ENCODE measurements at regions not wholly inside any gene's neighbourhood (a gene's known extent, or its start where the extent isn't known, plus 50 kb on each side); places are given as distances from the start of the nearest gene placed in this dataset.

DNA sequence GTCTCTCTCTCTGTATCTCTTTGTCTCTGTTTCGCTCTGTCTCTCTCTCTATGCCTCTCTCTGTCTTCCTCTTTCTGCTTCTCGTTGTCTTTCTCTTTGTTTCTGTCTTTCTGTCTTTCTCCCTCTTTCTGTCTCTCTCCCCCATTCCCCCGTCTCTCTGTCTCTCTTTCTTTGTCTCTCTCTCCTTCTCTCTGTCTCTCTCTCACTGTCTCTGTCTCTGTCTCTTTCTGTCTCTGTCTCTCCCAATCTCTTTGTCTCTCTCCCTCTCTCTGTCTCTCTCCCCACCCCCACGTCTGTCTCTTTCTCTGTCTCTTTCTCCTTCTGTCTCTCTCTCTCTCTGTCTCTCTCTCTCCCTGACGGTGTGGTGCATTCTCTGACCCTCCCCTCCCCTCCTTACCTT lies 71.9 kb upstream of the ZNF516 start:
- in situ Hi-C loops (cut with HindIII; ENCODE audit: low pct_unique_long_range_greater_than_20kb, low sequenced_read_pairs): no loop called here
- ATAC-seq (no peak), DNase-seq (ENCODE audit: low read depth, low spot score) (no peak)
- intact Hi-C loops (cut with micrococcal nuclease; ENCODE audit: unreplicated experiment): no loop called here
- CTCF ChIA-PET: no interaction called here
- Histone ChIP-seq H3K27ac (ENCODE audit: low read length) (no peak overlapping the region), H3K4me3 (ENCODE audit: low read depth in 2 of 2, low read length in 2 of 2) (no peak overlapping the region), H3K27me3 (ENCODE audit: control insufficient read depth, insufficient read depth, low read length) (no peaks in the 10 kb centered on the region), H3K36me3 (ENCODE audit: control insufficient read depth, insufficient read depth, low read length) (no peaks in the 10 kb centered on the region), H3K4me1 (ENCODE audit: control insufficient read depth, insufficient read depth, low read length) (no peaks in the 10 kb centered on the region), H3K9me3 (ENCODE audit: control insufficient read depth, insufficient read depth, low read depth, low read length) (no peaks in the 10 kb centered on the region)
- POLR2A ChIA-PET: interaction anchor here (0.6 kb wide), 1 partner anchor 66 kb away, joined by 5 read pairs; no protein-coding TSS in a partner anchor
- BruUV-seq (replicated peaks): no TSS peak
- TF ChIP-seq POLR2AphosphoS5 (IDR thresholded peaks at IDR 0.05; ENCODE audit: low read depth, low read length): no peak
- no peak for TF ChIP-seq SIN3A (IDR thresholded peaks at IDR 0.05; ENCODE audit: borderline replicate concordance, insufficient read depth, low read depth, low read length)
- TF ChIP-seq TCF7L2 (IDR thresholded peaks at IDR 0.05; ENCODE audit: low read depth, low read length): no peak

GRCh38 chr18:76565238-76566173 lies 70.5 kb upstream of the ZNF516 start:
- POLR2A ChIA-PET: no interaction called here
- Histone ChIP-seq H3K9me3 (ENCODE audit: control insufficient read depth, insufficient read depth, low read depth, low read length) (no peaks in the 10 kb centered on the region), H3K4me3 (ENCODE audit: low read depth in 2 of 2, low read length in 2 of 2) (no peak overlapping the region), H3K27me3 (ENCODE audit: control insufficient read depth, insufficient read depth, low read length) (no peaks in the 10 kb centered on the region), H3K4me1 (ENCODE audit: control insufficient read depth, insufficient read depth, low read length) (no peaks in the 10 kb centered on the region), H3K27ac (ENCODE audit: low read length) (no peak overlapping the region), H3K36me3 (ENCODE audit: control insufficient read depth, insufficient read depth, low read length) (no peaks in the 10 kb centered on the region)
- CTCF ChIA-PET: no interaction called here
- DNase-seq (ENCODE audit: low read depth, low spot score) (no peak), ATAC-seq (no peak)
- intact Hi-C loops (cut with micrococcal nuclease; ENCODE audit: unreplicated experiment): no loop called here
- TF ChIP-seq TCF7L2 (IDR thresholded peaks at IDR 0.05; ENCODE audit: low read depth, low read length) (no peak), SIN3A (IDR thresholded peaks at IDR 0.05; ENCODE audit: borderline replicate concordance, insufficient read depth, low read depth, low read length) (no peak), POLR2AphosphoS5 (IDR thresholded peaks at IDR 0.05; ENCODE audit: low read depth, low read length) (no peak)
- TF ChIP-seq, protein P1, sequence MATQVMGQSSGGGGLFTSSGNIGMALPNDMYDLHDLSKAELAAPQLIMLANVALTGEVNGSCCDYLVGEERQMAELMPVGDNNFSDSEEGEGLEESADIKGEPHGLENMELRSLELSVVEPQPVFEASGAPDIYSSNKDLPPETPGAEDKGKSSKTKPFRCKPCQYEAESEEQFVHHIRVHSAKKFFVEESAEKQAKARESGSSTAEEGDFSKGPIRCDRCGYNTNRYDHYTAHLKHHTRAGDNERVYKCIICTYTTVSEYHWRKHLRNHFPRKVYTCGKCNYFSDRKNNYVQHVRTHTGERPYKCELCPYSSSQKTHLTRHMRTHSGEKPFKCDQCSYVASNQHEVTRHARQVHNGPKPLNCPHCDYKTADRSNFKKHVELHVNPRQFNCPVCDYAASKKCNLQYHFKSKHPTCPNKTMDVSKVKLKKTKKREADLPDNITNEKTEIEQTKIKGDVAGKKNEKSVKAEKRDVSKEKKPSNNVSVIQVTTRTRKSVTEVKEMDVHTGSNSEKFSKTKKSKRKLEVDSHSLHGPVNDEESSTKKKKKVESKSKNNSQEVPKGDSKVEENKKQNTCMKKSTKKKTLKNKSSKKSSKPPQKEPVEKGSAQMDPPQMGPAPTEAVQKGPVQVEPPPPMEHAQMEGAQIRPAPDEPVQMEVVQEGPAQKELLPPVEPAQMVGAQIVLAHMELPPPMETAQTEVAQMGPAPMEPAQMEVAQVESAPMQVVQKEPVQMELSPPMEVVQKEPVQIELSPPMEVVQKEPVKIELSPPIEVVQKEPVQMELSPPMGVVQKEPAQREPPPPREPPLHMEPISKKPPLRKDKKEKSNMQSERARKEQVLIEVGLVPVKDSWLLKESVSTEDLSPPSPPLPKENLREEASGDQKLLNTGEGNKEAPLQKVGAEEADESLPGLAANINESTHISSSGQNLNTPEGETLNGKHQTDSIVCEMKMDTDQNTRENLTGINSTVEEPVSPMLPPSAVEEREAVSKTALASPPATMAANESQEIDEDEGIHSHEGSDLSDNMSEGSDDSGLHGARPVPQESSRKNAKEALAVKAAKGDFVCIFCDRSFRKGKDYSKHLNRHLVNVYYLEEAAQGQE (IDR thresholded peaks at IDR 0.05; ENCODE audit: insufficient read depth in 1 of 2, low read depth in 2 of 2, low read length in 1 of 2): no peak
- TF ChIP-seq, protein P2, sequence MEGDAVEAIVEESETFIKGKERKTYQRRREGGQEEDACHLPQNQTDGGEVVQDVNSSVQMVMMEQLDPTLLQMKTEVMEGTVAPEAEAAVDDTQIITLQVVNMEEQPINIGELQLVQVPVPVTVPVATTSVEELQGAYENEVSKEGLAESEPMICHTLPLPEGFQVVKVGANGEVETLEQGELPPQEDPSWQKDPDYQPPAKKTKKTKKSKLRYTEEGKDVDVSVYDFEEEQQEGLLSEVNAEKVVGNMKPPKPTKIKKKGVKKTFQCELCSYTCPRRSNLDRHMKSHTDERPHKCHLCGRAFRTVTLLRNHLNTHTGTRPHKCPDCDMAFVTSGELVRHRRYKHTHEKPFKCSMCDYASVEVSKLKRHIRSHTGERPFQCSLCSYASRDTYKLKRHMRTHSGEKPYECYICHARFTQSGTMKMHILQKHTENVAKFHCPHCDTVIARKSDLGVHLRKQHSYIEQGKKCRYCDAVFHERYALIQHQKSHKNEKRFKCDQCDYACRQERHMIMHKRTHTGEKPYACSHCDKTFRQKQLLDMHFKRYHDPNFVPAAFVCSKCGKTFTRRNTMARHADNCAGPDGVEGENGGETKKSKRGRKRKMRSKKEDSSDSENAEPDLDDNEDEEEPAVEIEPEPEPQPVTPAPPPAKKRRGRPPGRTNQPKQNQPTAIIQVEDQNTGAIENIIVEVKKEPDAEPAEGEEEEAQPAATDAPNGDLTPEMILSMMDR (IDR thresholded peaks at IDR 0.05): no peak
- in situ Hi-C loops (cut with HindIII; ENCODE audit: low pct_unique_long_range_greater_than_20kb, low sequenced_read_pairs): no loop called here
- BruUV-seq (replicated peaks): no TSS peak
